Stimulated activated CD4-positive, alpha-beta T cell treated with anti-CD3 and anti-CD28 coated beads, TNF-alpha, amount 100 ng/mL, for 4 hours (primary cell): ENCODE measurements at regions not wholly inside any gene's neighbourhood (a gene's known extent, or its start where the extent isn't known, plus 50 kb on each side); places are given as distances from the start of the nearest gene placed in this dataset.
"Not testable (repeated sequence)": the region's sequence is repeated elsewhere in the genome, so short reads cannot be mapped to it uniquely, and the experiment has no call there.

Experiments
- DNase-seq, 3 experiments: peaks; one replicate each; pipeline ENCODE4 v3.0.0-alpha.2; 2020; ENCODE audit warnings: low read depth in 3 of 3

DNA sequence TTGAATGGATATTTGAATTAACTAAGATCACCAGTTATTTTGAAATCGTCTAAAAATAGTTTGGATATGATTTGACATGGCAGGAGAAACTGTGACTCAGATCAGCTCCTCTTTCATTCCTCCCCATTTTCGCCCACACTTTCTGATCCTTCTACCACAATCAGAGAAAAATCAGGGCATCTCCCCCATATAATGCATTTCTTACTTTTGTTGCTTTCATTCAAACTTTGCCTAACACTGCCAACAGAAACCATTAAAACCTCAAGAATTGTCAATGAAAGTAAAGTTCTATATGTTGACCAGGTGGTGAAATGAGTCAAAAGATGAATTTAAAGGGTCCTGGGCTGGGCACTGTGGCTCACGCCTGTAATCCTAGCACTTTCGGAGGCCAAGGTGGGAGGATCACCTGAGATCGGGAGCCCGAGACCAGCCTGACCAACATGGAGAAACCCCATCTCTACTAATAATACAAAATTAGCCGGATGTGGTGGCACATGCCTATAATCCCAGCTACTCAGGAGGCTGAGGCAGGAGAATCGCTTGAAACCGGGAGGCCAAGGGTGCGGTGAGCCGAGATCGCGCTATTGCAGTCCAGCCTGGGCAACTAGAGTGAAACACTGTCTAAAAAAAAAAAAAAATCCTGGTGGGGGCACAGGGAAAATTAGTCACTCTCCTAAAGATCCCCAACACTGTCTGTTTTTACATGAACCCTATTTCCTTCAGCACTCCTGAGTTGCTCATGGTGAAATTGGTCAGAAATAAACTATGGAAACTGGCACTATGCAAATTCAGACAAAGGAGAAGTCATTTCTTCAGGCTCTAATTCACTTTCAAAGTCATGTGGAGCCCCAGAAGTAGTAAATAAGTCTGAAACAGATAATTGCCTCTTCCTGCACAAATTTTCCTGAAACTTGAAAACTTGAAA is 122.8 kb upstream of the NOCT start:
- DNase-seq, result no peak

DNA sequence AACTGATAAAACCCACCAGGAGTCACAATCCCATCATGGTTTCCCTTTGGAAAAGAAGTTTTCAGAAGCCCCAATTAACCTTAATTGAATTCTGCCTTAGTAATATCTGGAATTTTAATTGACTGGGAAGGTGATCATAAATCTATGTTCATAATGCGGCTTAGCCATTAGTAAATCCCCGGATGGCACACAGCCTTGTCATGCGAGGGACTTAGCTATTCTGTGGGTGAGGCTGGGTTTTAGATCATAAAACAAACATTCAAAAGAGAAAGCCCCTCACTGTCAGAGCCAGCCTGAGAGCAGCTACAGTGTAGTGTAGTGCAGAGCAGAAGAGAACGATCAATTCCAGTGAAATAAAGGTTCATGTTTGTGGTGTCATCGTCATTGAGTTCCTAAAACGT is 124.0 kb upstream of the NOCT start:
- DNase-seq, result no peak

DNA sequence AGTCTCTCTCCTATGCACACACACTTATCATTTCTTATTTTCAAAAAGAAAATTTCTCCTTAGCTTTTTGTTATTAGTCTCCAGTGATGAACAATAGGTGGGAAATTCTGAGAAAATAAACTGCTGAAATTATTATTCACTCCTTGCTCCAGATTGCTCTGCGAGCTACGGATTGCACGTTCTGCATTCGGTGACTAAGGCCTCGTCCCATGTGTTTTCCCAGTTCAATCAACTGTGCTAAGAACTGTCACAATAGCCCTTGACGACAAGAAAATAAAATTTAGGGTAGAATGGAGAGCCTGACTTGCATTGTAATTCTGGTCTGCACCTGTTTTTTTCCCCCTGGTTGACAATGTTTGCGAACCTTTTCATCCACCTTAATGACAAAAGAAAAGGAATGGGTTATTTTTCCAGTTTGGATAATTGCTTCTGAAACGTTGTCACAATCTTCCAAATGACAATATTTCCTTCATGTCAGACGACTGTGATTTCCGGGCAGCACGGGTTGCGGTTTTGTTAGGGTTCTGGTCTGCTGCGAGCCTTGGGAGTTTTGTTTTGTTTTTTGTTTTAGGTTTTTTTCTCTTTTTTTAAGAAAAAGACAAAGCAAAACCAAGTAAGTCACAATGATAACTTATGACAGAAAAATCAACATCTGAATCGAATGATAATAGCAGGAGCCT is 124.5 kb upstream of the NOCT start:
- DNase-seq, result no peak

DNA sequence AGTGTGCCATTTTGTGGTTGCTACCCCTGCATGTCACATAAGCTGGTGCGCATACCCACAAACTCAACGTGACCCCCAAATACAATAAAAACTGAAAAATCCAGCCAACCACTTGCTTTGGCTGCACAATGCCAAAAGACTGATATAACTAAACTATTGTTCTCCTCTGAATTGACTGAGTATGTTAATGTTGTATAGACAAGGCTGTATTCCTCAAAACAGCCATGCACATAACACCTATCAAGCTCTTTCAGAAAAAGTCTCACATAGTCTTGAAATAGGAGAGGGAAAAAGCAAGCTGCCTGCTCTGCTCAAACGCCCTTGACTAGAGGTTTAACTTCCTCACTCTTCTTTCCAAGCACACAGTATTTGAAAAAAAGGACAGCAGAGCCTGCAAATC is 126.4 kb upstream of the NOCT start:
- no peak for DNase-seq

DNA sequence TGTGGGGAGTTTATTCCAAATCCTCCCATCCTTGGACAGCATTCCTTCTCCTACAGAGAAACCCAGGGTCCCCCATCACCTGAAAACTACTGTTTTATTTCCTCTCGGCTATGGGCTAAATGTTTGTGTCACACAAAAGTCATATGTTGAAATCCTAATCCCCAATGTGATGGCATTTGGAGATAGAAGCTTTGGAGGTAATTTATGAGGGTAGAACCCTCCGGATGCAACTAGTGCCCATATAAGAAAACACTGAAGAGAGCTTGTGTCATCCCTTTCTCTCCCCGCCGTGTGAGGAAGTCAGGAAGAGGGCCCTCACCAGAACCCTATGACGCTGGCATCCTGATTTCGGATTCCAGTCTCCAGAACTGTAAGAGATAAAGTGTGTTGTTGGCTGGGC is 127.8 kb upstream of the NOCT start:
- no peak for DNase-seq

DNA sequence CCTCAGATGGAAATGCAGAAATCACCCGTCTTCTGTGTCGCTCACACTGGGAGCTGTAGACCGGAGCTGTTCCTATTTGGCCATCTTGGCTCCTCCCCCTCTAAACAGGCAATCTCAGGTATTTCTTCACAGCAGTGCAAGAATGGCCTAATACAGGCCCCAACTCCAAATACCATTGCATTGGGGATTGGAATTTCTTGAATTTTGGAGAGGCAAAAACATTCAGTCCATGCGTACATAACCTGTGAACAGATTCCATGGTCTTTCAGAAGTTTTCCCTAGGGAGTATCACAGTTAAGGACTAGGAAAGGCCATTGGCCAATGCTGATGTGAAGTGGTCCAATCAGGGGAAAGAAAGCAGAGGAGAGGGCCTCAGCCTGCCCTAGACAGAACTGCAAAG is 128.2 kb upstream of the NOCT start:
- DNase-seq, result no peak

DNA sequence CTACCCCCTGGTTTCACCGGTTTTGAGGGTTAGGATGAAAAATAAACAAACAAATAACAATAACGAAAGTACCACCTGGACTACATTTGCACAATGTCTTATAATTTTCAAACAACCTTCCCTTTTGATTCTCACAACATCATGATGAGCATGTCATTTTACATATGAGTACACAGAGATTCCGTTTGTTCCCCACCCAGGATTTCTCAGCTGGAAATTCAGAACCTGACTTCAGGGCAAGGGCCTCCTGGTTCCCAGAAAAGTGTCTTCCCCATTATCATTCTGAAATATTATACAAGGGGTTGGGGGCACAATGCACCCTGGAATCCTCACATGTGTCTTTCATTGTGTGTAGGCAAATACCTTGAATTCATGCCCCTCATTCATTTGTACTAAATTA is 135.8 kb upstream of the NOCT start:
- DNase-seq, result no peak

DNA sequence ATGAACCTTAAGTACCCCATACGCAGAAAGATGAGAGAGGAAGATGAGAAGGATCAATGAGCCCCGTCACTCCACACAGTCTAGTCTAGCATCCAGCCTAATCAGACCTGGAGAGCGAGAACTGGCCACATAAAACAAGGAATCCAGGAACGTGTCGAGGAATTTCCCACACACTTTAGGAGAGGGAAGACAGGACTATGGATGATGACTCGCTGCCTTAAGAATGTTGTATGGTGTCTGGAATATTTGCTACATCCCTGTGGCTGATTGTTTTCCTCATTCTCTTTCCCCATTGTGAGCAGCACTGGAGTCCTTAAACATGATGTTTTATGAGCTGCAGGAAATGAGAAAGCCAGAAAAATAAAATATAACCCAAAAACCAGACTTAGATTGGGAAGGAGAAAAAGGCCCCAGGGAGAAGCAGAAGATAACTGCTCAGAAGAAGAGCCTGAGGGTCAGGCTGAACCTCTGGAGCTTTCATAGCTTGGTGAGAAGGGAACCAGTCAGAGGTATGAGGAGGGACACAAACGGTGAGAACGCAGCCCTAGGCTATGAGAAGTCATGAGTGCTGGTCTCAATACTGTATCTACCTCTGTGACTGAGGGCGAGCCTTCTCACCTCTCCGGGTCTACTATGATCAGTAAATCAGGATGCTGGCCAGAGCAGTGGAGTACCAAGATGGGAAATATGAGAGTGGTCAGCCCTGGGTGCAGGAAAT is 139.5 kb upstream of the NOCT start:
- no peak for DNase-seq

DNA sequence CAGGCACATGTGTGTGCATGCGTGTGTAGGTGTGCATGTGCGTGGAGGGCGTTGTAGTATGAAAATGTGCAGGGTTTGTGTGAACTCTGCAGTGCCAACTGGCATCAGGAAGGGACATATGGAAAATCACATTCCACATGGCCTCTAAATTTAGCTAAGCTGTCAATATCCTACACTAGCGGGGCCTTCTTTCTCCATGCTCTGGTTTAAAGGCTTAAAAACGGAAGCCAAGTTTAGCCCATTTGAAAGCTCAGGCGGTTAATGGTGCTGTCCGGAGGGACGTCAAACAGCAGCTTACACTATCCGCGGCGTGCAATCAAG is 144.1 kb upstream of the NOCT start:
- DNase-seq, result no peak

DNA sequence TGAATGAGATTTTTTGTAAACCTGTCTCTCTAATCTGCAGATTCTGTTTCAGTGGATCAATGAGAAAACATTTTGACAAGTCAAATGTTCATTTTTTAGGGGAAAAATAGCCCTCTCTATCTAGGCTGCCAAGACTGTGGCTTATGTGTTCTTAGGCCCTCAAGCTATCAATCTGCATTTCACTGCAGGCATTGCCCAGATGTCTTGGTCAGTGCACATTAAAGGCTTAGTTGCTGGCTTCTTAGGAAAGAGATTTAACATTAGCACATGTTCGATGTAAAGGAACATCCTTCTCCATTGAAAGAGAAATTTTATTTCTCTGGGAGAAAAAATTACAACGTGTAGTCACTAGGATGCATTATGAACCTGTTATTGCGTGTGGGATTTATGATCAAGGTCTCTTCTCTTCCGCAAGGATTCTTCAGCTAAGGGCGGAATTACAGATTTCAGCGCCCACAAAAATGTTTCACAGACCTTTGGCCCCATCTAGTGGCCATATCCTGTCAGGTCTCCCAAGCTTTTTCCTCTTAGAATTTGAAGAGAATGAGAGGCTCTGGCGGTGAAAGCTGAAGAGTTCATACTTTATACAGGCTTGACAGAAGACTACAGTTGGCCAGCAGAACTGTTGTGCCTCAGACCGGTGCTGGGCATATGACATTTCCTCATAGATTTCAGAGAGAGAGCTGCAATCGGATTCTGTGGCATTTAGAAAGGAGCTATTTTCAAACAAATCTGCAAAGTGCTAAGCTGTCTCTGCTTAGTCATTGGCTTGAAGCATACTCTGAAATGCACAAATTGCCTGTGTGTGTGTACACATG is 144.6 kb upstream of the NOCT start:
- DNase-seq, result peak in 2 of 3 experiments; percentile 4 to 7

DNA sequence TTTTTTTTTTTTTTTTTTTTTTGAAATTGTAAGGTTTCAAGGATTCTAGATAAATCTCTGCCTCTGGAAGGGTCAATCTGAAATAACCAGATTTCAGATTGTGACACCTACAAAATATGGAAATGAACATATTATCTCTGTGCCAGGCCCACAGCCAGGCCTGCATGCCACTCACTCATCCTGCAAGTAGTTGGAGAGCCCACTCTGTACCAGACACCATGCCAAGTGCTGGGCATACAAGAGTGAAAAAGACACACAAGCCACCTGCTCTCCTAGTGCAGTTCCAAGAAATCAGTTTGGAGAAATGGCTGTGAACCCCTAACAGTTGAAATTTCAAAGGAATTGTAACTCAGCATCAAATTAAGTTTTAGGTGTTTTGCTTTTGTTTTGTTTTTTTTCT is 145.9 kb upstream of the NOCT start:
- no peak for DNase-seq

DNA sequence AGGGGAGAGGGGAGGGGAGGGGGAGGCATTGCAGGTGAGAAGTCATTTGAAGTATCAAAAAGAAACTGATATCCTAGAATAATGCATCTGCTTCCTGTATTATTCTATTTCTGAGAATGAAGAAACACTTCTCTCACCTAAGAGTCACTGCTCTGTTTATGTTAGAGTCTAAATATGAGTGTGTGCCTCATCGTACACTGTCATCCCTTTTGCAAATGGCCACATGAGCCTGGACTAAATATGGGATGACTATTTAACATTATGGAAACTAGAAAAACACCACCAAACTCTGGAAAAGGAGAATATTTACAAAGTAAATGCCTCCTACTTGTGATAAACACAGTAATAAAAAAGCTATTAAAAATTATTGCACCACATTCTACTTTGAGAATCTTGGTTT is 146.4 kb upstream of the NOCT start:
- DNase-seq, result no peak

DNA sequence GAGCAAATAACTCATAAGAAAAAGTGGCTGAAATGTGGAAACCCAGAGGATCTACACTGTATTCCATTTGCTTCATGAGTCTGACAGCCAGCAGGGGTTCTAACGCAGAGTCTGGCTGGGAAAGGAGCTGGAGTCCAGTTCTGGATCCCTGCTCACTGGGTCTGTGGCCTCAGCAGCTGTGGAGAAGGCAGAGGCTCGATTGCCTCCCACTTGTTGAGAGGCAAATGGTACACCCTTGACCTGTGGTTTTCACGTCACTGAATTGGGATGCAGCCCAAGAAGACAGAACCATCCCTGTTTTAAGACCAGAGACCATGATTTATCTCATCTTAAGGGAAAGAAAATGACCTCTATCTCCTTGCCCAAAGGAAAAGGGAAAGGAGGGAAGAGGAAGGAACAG is 147.0 kb upstream of the NOCT start:
- DNase-seq, result no peak

DNA sequence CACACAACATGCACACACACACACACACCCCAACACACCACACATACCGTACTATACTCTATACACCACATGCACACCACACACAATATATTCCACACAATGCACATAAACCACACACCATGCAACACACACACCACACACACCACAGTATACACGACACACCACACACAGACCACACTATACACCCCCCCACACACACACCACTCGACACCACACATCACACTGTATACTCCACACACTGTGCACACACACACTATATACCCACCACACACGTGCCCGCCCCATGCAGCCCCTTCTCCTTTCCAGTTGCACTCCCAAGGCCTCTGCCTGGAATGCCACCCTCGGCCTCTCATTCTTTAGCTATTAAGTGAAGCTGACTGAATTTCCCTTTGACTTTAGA is 148.2 kb upstream of the NOCT start:
- DNase-seq, result no peak

DNA sequence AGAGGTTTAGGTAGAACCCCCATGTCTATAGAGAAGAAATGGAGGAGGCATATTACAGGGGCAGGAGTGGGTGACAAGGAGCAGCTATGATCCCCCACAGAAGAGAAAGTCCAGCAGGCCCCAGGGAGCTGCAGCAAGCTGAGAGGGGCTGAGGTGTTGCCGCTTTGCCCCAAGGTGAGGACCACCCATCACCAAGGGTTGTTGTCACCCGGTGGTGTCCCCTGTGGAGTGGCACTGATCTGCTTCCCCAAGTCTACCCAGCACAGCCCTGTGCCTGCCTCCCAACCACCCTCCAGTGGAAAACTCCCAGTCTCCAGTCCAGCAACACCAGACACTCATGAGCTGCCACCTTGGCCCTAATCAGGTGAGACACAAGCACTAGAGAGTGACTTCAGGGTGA is 149.3 kb upstream of the NOCT start:
- DNase-seq, result no peak

DNA sequence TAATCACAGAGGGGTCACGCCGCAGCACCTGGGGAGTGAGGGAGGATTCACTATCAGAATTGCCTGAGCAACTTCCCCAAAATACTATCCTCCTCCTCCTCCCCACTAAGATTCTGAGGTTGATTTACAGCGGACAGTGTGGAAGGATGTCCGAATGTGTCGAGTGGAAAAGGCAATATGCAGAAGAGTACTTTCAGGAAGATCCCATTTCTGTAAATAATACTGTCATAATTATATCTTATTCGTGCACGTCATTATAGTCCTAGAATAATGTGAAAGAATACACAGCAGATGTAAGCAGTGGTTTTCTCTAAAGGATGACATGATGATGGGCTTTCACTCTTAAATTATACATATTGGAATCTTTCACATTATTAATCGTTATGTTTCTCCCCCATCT is 149.8 kb upstream of the NOCT start:
- DNase-seq, result no peak

DNA sequence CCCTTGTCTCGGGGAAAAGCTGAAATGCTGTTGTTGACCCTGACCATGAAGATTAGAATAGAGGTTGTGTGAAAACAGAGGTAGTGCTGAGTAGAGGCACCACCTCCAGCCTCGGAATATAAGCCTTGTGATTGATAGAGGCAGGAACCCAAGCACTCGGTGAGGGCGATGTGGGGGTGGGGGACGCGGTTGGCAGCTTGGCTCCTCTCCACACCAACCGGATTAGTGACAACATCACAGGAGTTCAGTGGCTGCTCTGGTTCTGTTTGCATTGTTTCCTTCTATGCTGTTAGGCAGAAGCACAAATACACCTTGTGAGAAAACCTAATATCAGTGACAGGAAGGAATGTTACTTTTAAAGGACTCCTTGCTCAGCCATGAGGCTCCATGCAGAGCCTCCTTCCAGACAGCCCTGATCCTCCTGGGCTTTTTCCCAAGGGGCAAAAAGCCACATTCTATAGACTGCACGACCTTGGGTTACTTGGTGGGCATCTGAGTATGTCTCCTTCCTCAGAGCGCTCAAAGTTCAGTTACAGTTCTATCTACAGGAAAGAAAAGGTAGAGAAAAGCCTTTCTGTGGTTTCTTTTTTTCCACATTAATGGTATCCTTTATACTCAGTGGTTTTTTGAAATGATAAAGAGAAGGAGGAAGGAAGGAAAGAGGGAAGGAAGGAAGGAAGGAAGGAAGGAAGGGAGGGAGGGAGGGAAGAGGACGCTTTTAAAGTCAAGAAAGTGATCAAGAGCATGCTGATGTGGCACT is 150.4 kb upstream of the NOCT start:
- no peak for DNase-seq

DNA sequence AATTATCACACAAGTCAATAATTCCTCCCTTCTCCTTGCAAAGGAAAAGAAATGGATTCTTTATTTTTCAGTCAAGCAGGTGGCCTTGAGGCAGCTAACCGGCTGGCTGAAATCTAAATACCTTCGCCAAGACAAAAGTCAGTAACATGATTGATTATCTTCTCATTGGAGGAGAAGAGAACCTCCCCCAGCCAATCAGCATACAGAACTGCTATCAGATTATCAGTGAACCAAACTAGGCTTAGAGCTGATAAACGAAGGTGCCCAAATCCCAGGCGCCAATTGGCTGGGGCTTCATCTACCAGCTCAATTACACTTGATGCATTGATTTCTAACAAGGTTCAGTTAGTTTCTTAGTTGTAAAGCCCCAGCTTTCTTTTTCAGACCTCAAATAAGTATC is 152.4 kb upstream of the NOCT start:
- DNase-seq, result no peak

DNA sequence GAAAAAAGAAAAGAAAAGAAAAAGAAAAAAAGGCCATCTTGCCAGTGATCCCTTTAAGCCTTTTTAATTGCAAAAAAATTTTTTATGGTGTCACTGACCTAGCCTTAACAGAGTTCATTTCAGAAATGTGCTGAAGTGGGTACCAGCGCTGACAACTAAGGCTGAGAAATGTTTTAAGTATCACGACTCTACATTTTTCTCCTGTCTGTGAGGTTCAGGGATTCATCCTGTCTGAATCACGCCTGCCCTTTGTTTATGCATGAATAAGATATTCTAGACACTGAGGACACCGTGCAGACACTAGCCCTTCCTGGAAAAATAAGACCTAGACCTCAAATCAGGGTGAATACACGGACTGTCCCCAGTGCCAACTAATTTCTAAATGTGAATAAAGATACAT is 154.4 kb upstream of the NOCT start:
- DNase-seq, result no peak

DNA sequence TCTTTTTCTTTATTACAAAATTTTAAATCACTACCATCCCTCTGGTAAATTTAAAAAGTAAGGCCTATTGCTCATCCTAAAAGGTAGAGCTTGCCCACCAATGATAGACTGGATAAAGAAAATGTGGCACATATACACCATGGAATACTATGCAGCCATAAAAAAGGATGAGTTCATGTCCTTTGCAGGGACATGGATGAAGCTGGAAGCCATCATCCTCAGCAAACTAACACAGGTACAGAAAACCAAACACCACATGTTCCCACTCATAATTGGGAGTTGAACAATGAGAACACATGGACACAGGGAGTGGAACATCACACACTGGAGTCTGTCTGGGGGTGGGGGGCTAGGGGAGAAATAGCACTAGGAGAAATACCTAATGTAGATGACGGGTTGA is 155.2 kb upstream of the NOCT start:
- DNase-seq, result not testable (repeated sequence)

DNA sequence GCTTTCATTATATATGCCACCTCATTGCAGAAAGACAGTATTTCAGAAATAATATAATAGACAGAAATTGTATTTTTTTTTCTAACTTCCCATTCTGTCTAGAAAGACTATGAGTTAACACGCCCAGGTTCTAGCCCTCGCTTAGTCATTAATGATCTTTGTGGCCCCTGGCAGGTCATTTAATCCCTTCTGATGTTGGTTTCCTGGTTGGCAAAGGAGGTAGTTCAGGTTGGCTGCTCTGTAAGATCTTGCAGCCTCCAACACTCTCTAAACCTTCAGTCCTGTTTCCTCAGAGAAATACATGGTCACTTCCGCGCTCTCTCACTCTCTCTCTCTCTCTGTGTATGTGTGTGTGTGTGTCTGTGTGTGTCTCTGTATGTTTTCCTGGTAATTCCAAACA is 156.3 kb upstream of the NOCT start:
- DNase-seq, result no peak
